ENCODE measurements at regions not wholly inside any gene's neighbourhood (a gene's known extent, or its start where the extent isn't known, plus 50 kb on each side); places are given as distances from the start of the nearest gene placed in this dataset.

DNA sequence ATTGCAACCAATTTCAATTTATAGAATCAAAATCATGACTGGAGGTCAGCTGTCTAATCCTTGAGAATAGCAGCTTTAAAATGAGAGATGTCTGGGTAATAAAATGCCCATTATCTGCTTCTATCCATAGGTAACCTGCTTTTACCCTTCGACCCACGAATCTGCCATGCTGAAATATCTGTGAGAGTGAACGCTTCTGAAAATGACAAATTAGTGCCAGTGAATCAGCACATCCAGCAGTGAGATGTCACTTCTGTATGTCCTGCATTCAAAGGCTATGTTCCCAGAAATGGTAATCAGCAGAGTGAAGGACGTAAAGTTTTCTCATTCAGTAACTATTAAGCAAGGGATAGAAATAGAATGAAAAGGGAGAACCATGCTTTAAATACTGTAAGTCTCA is 532.4 kb upstream of the ITGA1 start:
- no peak overlapping the region for H3K4me3 ChIP-seq (ENCODE audit: low read depth, low read length)
- TF ChIP-seq, protein P1, sequence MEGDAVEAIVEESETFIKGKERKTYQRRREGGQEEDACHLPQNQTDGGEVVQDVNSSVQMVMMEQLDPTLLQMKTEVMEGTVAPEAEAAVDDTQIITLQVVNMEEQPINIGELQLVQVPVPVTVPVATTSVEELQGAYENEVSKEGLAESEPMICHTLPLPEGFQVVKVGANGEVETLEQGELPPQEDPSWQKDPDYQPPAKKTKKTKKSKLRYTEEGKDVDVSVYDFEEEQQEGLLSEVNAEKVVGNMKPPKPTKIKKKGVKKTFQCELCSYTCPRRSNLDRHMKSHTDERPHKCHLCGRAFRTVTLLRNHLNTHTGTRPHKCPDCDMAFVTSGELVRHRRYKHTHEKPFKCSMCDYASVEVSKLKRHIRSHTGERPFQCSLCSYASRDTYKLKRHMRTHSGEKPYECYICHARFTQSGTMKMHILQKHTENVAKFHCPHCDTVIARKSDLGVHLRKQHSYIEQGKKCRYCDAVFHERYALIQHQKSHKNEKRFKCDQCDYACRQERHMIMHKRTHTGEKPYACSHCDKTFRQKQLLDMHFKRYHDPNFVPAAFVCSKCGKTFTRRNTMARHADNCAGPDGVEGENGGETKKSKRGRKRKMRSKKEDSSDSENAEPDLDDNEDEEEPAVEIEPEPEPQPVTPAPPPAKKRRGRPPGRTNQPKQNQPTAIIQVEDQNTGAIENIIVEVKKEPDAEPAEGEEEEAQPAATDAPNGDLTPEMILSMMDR (conservative IDR thresholded peaks at IDR 0.05; ENCODE audit: low read depth, low read length) = no peak
- no peak for DNase-seq (ENCODE audit: low read depth)

DNA sequence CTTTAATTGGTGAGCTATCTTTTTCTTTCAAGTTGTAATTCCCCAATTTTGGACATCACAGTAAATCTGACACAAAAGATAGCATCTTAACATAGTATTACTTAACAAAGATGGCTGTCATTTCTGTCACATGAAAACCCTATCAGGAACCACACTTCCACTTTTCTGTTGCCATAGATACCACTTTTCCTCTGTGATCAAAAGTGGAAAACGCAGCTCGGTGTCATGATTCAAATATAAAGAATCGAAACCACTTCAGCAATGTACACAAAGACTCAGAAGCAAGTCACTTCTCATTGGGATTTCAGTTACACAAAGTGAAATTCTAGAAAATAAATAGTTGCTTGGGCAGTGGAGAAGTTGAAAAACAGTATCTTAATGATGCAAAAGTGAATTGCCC is 524.9 kb upstream of the ITGA1 start:
- DNase-seq (ENCODE audit: low read depth) = no peak
- H3K4me3 ChIP-seq (ENCODE audit: low read depth, low read length) = no peak overlapping the region
- TF ChIP-seq, protein P1 (conservative IDR thresholded peaks at IDR 0.05; ENCODE audit: low read depth, low read length) = no peak

DNA sequence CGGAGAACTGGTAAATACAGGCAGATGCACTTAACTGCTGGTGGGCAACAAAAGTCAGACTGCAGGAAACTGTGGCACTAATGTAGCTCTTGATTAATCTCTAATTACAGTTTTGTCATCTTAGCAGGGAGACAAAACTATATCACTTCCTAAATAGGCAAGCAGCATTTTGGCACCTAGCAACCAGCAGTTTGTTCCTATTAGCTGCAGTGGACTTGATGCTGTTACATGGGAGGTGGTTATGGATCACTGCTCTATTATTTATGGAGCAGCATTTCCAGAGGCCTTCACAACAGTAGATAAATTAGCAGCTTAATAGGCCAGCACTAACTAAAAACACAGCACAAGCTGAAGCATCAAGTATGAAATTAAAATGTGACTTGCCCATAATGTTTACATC is 518.3 kb upstream of the ITGA1 start:
- no peak overlapping the region for H3K4me3 ChIP-seq (ENCODE audit: low read depth, low read length)
- TF ChIP-seq, protein P1 (conservative IDR thresholded peaks at IDR 0.05; ENCODE audit: low read depth, low read length) = no peak
- no peak for DNase-seq (ENCODE audit: low read depth)

DNA sequence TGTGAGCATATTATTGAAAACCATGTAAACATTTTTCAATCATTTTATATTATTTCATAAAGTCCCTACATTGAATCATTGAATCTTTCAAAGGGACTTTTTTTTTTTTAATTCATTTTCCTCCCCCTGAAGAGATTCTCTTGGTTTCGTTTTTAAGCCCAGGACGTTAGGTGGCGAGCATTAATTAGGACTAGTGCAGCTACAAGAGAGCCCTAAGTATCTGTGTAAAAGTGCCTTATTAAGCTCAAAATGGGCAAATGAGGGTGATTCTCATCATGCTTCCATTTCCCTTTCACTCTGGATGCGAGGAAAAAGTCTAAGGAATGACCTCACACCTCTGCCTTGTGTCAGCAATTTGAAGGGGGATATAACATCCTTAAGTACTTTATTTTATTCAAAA is 517.9 kb upstream of the ITGA1 start:
- no peak for DNase-seq (ENCODE audit: low read depth)
- TF ChIP-seq, protein P1 (conservative IDR thresholded peaks at IDR 0.05; ENCODE audit: low read depth, low read length) = no peak
- no peak overlapping the region for H3K4me3 ChIP-seq (ENCODE audit: low read depth, low read length)

DNA sequence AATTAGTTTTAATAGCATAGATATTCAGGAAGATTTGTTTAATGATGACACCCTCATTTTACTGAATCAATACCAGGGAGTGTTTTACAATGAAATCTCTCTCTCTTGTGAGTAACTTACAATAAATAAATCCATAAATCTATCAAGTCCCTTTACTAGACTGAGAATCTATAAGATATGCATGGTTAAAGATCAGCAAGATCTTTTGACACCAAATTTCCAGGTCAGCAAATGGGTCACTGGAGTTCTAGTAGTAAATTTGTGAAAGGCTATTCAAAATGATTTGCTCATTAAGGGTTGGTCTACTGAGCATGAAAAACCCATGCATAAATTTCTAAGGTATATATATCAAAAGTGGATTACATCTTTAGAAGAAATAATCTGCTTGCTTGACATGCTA is 512.1 kb upstream of the ITGA1 start:
- TF ChIP-seq, protein P1 (conservative IDR thresholded peaks at IDR 0.05; ENCODE audit: low read depth, low read length) = no peak
- no peak for DNase-seq (ENCODE audit: low read depth)
- H3K4me3 ChIP-seq (ENCODE audit: low read depth, low read length) = no peak overlapping the region

DNA sequence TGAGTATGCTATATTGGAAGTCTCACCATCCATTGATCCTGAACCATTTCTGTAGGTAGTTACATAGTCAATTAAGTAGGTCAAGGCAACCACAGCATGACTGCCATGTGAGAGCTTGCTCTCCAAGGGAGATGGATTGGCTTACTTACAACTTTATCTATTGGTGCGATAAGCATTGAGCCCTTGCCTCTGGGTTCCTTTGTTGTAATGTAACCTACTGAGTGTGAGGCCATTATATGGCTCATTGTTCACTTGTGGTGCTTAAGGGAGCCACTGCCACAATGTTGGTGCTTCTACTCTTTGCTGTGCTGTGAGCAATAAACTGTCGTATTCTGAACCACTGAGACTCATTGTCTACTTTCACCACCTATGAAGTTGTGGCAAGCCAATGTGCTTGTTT is 510.6 kb upstream of the ITGA1 start:
- H3K4me3 ChIP-seq (ENCODE audit: low read depth, low read length) = no peak overlapping the region
- TF ChIP-seq, protein P1 (conservative IDR thresholded peaks at IDR 0.05; ENCODE audit: low read depth, low read length) = no peak
- DNase-seq (ENCODE audit: low read depth) = no peak

DNA sequence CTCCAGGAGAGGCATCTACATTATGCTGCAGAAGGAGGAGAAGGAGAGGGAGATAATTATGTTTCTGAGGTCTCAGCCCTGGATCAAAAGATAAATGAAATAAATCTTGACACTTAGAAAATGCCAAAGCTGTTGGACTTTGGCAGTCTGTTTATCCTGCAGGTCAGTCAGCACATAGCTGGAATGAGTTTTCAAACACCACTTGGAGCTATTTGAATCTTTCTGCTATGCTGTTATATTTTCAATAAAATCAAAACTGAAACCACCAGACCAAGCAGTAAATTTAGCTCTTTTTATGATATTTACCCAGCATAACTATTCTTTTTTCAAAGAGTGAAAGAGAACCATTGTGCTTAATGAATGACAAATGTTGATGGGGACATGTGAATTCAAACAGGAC is 505.1 kb upstream of the ITGA1 start:
- no peak for DNase-seq (ENCODE audit: low read depth)
- H3K4me3 ChIP-seq (ENCODE audit: low read depth, low read length) = no peak overlapping the region
- TF ChIP-seq, protein P1 (conservative IDR thresholded peaks at IDR 0.05; ENCODE audit: low read depth, low read length) = no peak
